Loucy (cell line): ENCODE measurements at regions not wholly inside any gene's neighbourhood (a gene's known extent, or its start where the extent isn't known, plus 50 kb on each side); places are given as distances from the start of the nearest gene placed in this dataset.

Experiments
- CTCF ChIP-seq: fragments of 200-600 bp; sonication (generic); conservative IDR thresholded peaks from 2 replicates; pipeline ENCODE4 v1.5.1; 2014; ENCODE audit warnings: mild to moderate bottlenecking, antibody characterized with exemption, low read length
- EZH2phosphoT487 ChIP-seq: fragments of 200-600 bp; IDR thresholded peaks from 2 replicates; pipeline ENCODE4 v1.6.1; 2018; ENCODE audit warnings: antibody characterized with exemption, mild to moderate bottlenecking, moderate library complexity, borderline replicate concordance

GRCh38 chr11:109851780-109852390, 241.3 kb upstream of the ZC3H12C start:
- TF ChIP-seq CTCF (no peak), EZH2phosphoT487 (no peak)
